HL-60 (cell line): ENCODE measurements at regions not wholly inside any gene's neighbourhood (a gene's known extent, or its start where the extent isn't known, plus 50 kb on each side); places are given as distances from the start of the nearest gene placed in this dataset.

ENCODE experiments used
- CTCF ChIP-seq: IDR thresholded peaks from one replicate; pipeline ENCODE4 v1.5.1; 2011; ENCODE audit warnings: low read length, control low read depth, inconsistent platforms; ENCODE audit not compliant: insufficient read depth
- POLR2AphosphoS5 ChIP-seq: IDR thresholded peaks from 2 replicates; pipeline ENCODE4 v1.6.1; 2012; ENCODE audit warnings: low read depth
- REST ChIP-seq: IDR thresholded peaks from 2 replicates; pipeline ENCODE4 v1.6.1; 2012; ENCODE audit warnings: low read depth; ENCODE audit not compliant: insufficient replicate concordance

GRCh38 chr12:30041096-30041495 lies 257.4 kb upstream of the TMTC1 start:
- TF ChIP-seq CTCF (no peak), REST (no peak), POLR2AphosphoS5 (no peak)
